Activated CD4-positive, alpha-beta T cell treated with anti-CD3 and anti-CD28 coated beads for 1 hour (primary cell): ENCODE measurements at regions not wholly inside any gene's neighbourhood (a gene's known extent, or its start where the extent isn't known, plus 50 kb on each side); places are given as distances from the start of the nearest gene placed in this dataset.

Source experiments
- DNase-seq: peaks from one replicate; pipeline ENCODE4 v3.0.0-alpha.2; 2020

DNA sequence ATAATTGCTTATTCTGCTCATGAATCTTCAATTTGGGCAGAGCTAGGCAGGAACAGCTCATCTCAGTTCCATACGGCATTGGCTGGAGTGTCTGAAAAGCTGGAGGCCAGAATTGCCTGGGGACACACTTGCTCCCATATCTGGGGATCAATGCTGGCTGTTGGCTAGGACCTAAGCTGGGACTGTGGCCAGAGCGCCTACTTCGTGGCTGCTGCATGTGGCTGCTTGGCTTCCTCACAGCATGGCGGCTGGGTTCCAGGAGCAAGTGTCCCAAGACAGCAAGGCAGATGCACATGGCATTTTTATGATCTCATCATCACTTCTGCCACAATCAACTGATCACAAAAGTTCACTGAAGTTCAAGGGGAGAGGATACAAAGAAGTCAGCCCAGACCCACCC, 200.2 kb downstream of the TTC8 start:
- no peak for DNase-seq

DNA sequence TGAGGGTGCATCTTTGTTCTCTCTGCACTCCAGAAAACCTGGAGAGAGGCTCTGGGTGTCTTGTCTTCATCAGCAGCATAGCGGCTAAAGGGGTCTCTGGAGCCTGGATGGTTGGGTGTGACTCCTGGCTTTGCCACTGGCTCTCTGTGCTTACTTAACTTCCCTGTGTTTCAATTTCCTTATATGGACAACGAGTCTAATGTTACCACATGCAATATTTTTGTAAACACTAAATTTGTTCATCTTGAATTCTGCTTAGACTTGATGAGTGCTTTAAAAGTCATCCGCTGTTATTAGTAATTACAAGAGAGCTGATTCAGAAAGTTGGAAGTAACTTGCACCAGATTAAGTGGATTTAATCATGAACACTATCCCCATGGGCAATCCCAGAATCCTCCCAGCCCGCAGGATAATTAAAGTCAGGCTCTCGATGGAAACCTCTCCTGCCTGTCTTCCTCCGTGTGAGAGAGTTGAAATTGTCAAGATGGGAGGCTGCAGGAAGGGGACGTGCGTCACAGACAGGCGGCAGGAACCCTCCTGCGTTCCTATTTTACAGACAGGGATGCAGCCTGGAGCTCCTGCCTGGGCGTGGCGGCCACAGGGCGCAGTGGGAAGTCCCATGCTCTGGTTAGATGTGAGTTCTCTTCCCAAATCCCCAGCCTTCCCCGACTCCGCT, 201.2 kb downstream of the TTC8 start:
- DNase-seq, result no peak

DNA sequence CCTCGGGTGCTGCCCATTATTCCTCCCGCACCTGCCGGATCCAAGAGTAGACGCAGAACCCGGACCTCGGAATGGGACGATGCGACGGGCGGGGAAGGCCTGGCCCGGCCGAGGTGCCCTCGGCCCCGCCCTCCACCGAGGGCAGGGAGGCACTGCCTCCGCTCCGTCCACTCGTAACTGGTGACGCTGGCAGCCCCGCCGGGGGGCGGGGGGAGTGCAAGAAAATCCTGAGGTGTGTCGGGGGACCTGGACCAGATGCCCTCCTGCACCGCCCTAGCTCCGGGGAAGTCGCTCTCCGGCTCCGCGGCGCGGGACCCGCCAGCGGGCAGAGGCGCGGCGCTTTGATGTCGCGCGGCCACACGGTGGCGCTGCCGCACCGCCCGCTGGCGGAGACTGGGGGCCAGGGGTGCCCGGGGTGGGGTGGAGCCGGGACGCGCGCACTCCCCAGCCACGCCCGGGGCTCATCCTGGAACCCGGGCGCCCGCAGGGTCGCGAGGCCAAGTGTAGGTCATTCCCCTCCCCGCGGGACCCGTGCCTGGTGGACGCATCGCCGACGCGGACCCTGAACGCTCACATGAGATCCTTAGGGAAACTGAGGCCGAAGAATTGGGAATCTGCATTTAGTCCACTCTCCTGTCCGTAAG, 202.8 kb downstream of the TTC8 start:
- DNase-seq, result peak; percentile 41

DNA sequence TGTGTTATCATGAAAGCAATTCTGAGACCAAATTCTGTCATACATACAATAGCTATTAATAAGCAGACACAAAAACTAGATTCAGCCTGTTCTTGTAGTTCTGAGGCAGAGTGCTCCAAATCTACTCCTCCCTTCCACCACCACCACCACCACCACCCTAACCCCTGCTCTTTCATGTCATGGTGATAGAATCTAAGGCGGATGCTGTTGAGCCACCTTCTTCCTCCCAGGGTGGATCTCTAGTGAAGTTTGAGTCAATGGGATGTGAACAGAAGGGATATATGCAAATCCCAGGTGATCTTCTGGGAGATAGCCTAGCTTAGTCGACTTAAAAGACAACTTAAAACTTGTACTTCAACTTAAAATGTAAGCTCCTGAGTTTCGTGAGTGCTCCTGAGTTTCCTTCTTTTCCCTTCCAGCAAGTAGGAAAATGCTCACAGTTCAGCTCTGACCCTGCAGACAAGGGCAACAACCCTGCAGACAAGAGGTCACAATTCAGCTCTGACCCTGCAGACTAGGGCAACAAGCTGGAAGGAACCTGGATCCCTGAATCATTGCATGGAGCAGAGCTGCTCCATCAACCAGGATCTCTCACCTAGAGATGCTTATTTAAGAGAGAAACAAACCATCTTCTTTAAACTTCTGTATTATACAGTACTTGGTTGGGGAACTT, 204.1 kb downstream of the TTC8 start:
- no peak for DNase-seq

DNA sequence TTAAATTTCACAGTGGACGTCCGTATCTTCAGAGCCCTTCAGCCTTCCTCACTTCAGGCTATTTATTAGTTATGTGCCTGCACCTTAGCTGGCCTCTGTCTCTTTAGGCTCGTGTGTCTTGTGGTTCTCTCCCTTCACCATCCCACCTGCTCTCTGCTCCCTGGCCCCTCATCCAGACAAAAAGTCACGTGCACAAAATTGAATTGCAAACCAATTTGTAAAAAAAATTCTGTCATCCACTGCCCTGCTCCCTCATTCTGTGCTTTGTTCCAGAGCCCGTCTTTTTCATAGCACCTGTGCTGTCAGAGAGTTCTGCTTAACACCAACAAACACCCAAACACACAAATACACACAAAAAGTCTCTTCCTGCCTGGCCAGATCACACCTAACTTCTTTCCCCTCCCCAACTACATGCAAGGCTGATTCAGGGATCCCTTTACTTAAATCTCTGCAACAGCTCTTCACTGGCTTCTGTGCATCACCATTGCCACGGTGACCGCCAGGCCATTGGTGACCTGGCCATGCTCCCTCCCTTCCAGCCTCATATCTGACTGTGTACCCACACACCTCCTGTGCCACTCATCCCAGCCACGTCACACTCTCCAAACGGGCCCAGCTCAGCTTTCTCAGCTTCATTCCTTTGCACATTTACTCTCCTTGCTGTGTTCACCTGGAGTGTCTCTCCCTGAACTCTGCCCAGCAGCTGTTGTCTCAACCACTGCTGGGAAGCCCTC, 205.7 kb downstream of the TTC8 start:
- DNase-seq, result no peak

DNA sequence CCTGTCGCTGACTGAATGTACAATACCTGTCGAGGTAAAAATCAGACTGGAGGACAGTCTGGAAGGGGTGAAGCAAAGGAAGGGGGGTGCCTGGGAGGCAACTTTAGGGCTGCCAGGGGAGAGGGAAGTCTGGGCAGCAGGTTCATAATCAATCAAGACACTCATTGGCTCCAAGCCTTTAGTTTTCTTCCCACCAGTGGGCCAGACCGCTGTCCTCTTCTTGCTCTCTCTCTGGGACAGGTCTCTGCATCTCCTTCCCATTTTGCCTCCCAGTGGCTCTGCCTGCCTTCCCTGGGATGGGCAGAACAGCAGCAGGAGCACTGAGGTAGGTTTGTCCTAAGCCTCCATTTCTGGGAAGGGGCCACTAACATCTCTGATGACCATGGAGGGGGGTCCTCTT, 206.5 kb downstream of the TTC8 start:
- no peak for DNase-seq

DNA sequence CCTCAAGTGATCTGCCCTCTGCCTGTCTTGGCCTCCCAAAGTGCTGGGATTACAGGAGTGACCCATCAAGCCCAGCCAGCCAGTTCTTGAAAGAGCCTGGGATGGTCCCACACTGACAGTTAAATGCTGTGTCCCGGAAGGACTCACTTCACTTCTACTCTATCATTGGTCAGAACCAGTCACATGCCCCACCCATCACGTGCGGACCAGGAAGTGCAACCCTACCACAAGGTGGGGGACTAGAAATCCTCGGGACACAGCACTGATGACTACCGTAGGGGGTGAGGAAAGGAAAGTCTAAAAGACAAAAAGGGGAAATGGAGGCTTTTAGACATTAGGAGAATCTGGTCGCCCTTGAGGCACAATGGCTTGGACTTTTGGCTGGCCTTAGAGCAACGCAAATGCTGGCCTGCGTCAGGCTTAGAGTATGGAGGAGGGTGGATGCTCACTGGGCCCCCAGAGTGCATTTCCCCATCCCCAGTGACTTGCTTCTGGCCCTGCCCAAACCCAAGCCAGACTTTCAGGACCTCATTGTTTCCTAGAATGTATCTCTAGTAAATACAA, 207.7 kb downstream of the TTC8 start:
- DNase-seq, result no peak

DNA sequence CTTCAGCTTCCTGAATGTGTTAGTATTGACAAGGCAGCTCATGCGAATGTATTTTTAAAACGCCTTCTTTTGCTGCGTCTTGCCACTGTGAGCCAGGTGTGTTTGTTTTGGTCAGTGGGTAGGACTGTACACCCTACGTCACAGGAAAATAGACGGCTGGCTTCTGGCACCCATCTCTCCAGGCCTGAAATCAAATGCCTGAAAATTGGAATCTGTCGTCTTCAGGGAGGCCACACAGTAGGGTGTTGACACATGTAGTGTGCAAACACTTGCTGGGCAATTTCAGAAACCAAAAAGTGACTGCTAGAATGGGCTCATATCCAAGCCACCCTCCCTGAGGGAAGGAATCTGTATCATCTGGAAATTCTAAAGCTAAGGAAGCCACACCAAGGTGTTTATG, 209.3 kb downstream of the TTC8 start:
- no peak for DNase-seq

DNA sequence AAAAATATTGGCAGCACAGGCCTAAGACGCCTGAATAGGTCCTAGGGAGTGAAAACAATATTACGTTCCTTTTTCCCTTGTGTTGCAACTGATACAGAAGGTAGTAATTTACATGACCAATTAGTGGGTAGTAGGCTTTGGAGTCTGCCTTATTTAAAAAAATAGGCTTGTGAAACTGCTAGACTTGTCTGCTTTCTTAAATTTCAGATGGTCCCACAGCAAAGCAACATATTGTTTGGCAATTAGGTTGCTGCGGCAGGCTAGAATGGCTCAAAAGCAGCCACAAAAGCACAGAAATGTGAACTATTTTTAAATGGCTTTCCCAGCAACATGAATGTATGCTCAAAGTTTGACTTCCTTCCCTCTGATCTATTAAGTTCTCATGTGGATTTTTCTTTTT, 211.9 kb downstream of the TTC8 start:
- DNase-seq, result no peak

DNA sequence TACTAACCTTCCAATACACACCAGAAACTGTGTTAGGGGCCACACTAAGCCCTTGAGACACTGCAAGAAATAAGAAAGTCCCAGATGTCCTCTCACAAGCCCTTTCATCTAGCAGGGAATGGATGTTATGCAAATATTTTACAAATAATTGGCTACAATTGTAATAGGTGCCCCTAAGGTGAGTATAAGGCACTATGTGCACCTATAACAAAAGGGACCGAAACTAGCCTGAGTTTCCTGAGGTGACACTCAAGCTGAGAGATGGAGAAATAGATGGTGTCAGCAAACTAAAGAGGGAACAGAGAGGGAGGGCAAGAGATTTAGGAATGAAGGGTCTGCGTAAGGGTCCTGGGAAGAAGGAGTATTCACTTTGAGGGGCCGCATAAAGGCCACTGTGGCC, 212.6 kb downstream of the TTC8 start:
- no peak for DNase-seq

DNA sequence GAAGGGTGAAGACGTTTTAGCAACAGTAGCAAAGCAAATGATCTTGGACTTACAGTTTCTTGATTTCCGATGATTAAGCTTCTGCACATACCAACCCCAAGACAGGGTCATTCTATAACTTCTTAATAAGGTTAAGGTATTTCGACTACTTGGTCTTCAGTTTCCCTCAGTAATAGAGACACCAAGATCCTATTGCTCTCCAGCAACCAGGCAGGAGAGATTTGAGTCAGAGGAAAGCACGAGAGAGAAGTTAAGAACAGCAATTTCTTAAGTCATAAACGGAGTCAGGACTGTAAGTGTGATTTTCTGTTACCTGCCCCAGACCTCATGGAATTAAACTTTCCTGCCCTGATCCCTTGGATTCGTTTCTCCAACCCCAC, 215.6 kb downstream of the TTC8 start:
- DNase-seq, result no peak

DNA sequence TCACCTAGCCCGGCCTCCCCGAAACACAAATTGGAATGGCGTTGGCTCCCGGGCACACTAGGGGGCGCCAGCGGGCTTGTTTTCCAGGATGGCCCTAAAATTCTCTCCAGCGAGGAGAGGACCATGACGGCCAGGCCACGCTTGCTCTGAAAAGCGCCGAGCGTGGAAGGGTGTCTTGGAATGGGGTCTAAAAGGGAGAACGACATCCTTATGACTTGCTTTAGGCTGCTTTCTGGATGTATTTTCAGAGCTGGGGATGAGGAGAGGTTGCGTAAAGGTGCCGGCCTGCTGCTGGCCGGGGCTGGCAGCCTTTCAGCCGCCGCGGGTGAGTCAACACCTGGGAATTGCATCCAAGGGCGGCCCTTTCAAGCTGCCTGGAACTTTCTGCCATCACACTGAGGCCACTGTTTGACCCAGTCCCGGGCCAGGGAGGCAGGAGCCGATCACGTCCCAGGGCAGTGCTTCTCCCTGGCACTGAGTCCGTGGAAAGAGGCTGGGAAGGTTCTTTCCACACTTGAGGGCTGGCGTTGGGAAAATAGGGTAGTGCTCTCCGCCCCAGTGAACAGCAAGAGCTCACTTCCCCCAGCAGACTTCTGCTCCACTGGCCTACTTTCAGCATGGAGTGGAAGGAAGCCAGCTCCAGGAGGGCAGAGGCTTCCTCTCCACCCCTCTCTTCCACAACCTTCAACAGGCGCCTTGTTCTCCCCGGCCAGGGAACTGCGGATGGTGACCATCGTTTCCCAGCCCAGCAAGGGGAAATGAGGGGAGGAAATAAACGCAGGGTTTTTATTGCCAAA, 216.2 kb downstream of the TTC8 start:
- peak; percentile 67 for DNase-seq

DNA sequence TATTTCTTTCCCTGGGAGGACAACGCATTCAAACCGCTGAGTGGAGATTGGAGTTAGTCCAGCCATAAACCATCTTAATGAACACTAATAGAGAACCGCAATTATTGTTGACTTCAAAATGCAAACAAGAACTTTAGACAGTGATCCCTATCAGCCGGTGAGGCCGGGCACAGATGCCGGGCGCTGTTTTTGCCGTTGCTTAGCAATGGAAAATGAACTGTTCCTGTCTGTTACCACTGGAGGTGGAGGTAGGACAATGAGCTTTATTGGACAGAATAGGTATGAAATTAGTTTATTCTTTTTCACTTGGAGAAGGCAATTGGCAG, 216.8 kb downstream of the TTC8 start:
- DNase-seq, result no peak

DNA sequence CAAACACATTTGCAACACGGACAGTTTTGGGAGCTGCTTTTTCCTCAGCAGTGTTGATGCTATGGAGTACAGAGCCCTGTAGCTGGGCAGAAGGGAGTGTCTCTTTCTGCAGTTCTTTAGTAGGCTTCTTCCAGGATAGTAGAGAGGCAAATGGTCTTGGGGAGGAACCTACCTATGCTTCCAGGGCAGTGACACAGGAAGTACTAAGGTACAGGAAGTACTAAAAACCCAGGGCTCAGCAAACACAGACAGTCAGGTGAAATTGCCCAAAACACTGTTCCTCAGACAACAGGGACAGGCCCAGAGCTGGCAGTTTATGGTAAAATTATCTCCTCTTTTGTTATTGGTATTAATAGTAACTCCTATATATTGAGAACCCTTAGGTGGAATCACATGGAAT, 217.6 kb downstream of the TTC8 start:
- no peak for DNase-seq

DNA sequence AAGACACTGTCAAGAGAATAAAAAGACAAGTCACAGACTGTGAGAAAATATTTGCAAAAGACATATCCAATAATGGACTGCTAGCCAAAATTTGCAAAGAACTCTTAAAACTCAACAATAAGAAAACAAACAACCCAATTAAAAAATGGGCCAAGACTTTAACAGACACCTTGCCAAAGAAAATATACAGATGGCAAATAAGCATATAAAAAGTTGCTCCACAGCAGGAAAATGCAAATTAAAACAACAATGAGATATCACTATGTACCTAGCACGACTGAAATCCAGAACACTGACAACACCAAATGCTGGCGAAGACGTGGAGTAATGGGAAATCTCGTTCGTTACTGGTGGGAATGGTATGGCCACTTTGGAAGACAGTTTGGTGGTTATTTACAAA, 228.9 kb downstream of the TTC8 start:
- no peak for DNase-seq

DNA sequence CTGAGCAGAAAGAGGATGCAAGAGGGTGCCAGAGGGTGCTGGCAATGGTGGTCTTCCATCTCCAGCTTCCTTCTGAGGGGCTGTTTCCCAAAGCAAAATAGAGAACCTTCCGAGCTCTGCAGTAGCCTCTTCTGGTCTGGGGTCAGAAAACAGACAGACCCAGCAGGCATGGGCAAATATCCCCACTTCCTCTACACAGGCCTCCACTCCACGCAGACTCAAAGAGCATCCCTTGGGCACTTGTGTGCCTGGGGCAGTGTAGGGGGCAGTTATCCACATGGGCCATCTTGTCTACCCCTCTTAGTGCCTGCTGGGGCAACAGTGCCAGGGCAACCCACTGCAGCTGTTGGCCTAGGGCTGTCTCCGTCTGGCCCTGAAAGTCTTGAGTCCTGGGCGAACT, 231.9 kb downstream of the TTC8 start:
- no peak for DNase-seq

DNA sequence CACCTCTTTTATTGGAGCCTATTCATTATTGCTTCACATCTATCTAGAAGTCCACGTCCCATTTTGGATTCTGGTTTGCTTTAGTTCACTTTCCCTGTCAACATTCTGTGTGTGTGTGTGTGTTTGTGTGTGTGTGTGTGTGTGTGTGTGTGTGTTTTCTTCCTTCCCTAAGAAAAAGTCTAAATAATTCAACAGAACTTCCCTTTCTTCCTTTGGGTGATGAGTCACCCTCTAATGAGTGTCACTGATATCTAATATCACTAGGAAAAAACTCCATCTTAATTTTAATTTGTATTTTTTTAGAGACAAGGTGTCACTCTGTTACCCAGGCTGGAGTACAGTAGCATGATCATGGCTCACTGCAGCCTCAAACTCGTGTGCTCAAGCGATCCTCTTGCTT, 234.2 kb downstream of the TTC8 start:
- DNase-seq, result no peak

DNA sequence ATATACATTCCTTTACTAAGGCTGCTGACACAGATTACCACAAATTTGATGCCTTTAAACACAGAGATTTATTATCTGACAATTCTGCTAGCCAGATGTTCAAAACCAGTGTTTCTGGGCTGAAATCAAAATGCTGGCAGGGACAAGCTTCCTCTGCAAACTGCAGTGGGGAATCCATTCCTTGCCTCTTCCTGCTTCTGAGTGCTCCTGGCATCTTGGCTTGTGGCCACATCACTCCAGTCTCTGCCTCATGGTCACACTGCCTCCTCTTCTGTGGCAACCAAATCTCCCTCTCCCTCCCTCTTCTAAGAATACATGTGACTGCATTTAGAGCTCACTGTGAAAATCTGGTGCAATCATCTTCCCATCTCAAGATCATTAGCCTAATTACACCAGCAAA, 235.7 kb downstream of the TTC8 start:
- DNase-seq, result no peak

DNA sequence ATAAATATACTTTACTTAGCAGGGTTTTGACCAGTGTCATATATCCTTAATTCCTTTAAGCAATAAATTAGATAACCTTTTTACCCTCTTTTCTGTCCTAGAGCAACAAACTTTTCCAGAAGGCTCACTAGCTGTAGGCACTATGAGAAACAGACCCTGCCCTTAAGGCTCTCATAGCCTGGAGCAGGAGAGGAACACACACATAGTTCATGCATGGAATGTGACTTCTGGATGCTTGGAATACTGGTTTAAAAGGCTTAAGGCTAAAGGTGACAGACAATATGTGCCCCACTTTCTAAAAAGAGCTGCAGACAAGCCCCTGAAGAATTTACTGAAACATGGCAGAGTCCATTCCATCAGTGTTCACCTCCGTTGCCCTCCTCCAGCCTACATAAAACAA, 237.2 kb downstream of the TTC8 start:
- DNase-seq, result no peak

DNA sequence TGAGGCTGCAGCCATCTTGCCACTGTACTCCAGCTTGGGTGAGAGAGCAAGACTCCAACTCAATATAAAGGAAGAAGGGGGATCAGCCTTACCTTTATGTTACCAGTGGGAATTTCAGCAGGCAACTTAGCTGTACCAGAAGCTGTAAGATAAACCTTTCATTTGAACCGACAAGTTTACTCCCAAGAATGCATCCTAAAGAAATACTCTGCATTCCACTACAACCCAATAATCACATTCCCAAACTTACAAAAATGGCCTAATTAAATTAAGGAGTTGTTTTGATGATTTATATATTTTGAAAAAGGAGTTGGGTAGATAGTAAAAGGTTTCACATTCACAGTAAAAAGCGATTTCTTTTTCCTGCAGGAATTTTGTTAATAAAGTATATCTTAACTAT, 241.4 kb downstream of the TTC8 start:
- DNase-seq, result no peak

DNA sequence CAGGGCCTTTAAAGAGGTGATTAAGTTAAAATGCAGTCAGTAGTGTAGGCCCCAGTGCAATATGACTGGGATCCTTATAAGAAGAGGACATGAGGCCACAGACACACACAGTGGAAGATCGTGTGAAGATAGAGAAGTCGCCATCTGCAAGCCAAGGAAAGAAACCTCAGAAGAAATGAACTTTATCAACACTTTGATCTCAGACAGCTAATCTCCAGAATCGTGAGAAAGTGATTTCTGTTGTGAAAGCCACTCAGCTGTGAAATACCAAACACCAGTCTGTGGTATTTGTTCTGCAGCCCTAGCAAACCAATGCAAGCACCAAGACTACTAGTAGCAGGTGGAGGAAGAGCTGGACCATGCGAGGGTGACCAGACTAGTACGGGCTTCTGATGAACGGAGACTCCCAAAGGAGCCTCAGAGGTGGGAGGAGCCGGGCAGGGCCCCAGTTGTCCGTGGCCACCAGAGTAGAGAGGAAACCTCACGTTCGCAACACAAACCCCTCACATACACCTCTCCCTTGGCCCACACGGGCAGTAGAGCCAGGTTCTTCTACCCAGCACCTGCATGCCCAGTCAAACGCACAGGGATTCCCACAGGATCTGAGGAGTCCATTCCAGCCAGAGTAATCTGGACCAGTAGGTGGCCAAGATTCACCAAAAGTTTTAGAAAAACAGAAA, 243.0 kb downstream of the TTC8 start:
- no peak for DNase-seq
